GM23338 (cell line): ENCODE measurements at regions not wholly inside any gene's neighbourhood (a gene's known extent, or its start where the extent isn't known, plus 50 kb on each side); places are given as distances from the start of the nearest gene placed in this dataset.

ENCODE experiments used
- ATAC-seq: fragments of 200-7000 bp; cut with Tn5 transposase; 3 replicates; pipeline ENCODE4 v1.9.1; 2020
- DNase-seq: peaks from one replicate; pipeline ENCODE4 v3.0.0-alpha.2; 2015; ENCODE audit warnings: low spot score
- H2AFZ ChIP-seq: fragments of 200-600 bp; sonication (generic); 2 replicates; pipeline ENCODE4 v1.8.0; 2016; ENCODE audit warnings: antibody characterized with exemption, mild to moderate bottlenecking, moderate library complexity
- H3F3A ChIP-seq: fragments of 200-600 bp; sonication (generic); replicated peaks from 2 replicates; pipeline ENCODE4 v1.8.0; 2017; ENCODE audit warnings: antibody characterized with exemption, mixed run types, low read depth
- H3K27ac ChIP-seq: fragments of 200-600 bp; sonication (generic); 2 replicates; pipeline ENCODE4 v1.6.1; 2016; ENCODE audit warnings: low read depth
- H3K27me3 ChIP-seq: fragments of 200-600 bp; sonication (generic); 2 replicates; pipeline ENCODE4 v1.8.0; 2016; ENCODE audit warnings: mild to moderate bottlenecking, mixed run types, moderate library complexity; ENCODE audit not compliant: insufficient read depth
- H3K36me3 ChIP-seq: fragments of 200-600 bp; sonication (generic); 2 replicates; pipeline ENCODE4 v1.8.0; 2016; ENCODE audit warnings: mild to moderate bottlenecking; ENCODE audit not compliant: insufficient read depth
- H3K4me1 ChIP-seq: fragments of 200-600 bp; sonication (generic); 2 replicates; pipeline ENCODE4 v1.8.0; 2016; ENCODE audit warnings: mild to moderate bottlenecking, moderate library complexity; ENCODE audit not compliant: insufficient read depth
- H3K4me2 ChIP-seq: fragments of 200-600 bp; sonication (generic); 2 replicates; pipeline ENCODE4 v1.7.1; 2017; ENCODE audit warnings: mixed run types
- H3K4me3 ChIP-seq: fragments of 200-600 bp; sonication (generic); 2 replicates; pipeline ENCODE4 v1.6.1; 2016; ENCODE audit warnings: mixed run types
- H3K79me2 ChIP-seq: fragments of 200-600 bp; sonication (generic); replicated peaks from 2 replicates; pipeline ENCODE4 v1.8.0; 2017; ENCODE audit warnings: mild to moderate bottlenecking; ENCODE audit not compliant: insufficient read depth
- H3K9me2 ChIP-seq: fragments of 200-600 bp; sonication (generic); 2 replicates; pipeline ENCODE4 v1.8.0; 2017; ENCODE audit not compliant: insufficient read depth
- H4K20me1 ChIP-seq: fragments of 200-600 bp; sonication (generic); replicated peaks from 2 replicates; pipeline ENCODE4 v1.8.0; 2017; ENCODE audit warnings: mild to moderate bottlenecking; ENCODE audit not compliant: insufficient read depth
- H3K27ac Mint-ChIP-seq: 2 replicates; pipeline ENCODE4 v1.8.0; 2020; ENCODE audit warnings: inconsistent platforms, mild to moderate bottlenecking, moderate library complexity, mixed read lengths
- H3K27me3 Mint-ChIP-seq: 3 replicates; pipeline ENCODE4 v1.8.0; 2022; ENCODE audit warnings: low read depth, mild to moderate bottlenecking, moderate library complexity, mixed read lengths, inconsistent platforms; ENCODE audit not compliant: insufficient read depth, poor library complexity
- H3K36me3 Mint-ChIP-seq: 3 replicates; pipeline ENCODE4 v1.8.0; 2021; ENCODE audit warnings: low read depth, mild to moderate bottlenecking, inconsistent platforms, moderate library complexity, mixed read lengths
- H3K4me1 Mint-ChIP-seq: 3 replicates; pipeline ENCODE4 v1.8.0; 2020; ENCODE audit warnings: mild to moderate bottlenecking, inconsistent platforms, mixed read lengths
- H3K4me3 Mint-ChIP-seq: 3 replicates; pipeline ENCODE4 v1.8.0; 2021; ENCODE audit warnings: moderate library complexity, mild to moderate bottlenecking, inconsistent platforms, mixed read lengths
- H3K9me3 Mint-ChIP-seq: 3 replicates; pipeline ENCODE4 v1.8.0; 2020; ENCODE audit warnings: moderate library complexity, mild to moderate bottlenecking, inconsistent platforms, mixed read lengths
- CTCF ChIP-seq, 2 experiments: fragments of 200-600 bp in 1 of 2; sonication (generic) in 1 of 2; conservative IDR thresholded peaks; 2 replicates each; pipeline versions ENCODE4 v1.5.1 to v1.6.1; 2016 to 2017; ENCODE audit warnings: antibody characterized with exemption in 2 of 2, low read depth in 2 of 2, mild to moderate bottlenecking in 2 of 2, moderate library complexity in 1 of 2
- ETS1 ChIP-seq: IDR thresholded peaks from 2 replicates; pipeline ENCODE4 v1.6.1; 2016; ENCODE audit warnings: antibody characterized with exemption
- EZH2 ChIP-seq: fragments of 200-600 bp; sonication (generic); IDR thresholded peaks from one replicate; pipeline ENCODE4 v1.8.0; 2017; ENCODE audit warnings: antibody characterized with exemption, mild to moderate bottlenecking, low read depth; ENCODE audit not compliant: unreplicated experiment
- EZH2phosphoT487 ChIP-seq: fragments of 200-600 bp; sonication (generic); IDR thresholded peaks from one replicate; pipeline ENCODE4 v1.8.1; 2018; ENCODE audit warnings: antibody characterized with exemption; ENCODE audit not compliant: unreplicated experiment
- JUNB ChIP-seq: IDR thresholded peaks from one replicate; pipeline ENCODE4 v1.6.1; 2016; ENCODE audit warnings: antibody characterized with exemption; ENCODE audit not compliant: unreplicated experiment
- NANOG ChIP-seq: IDR thresholded peaks from 2 replicates; pipeline ENCODE4 v1.6.1; 2016; ENCODE audit warnings: antibody characterized with exemption, borderline replicate concordance
- POLR2AphosphoS5 ChIP-seq: IDR thresholded peaks from 2 replicates; pipeline ENCODE4 v1.6.1; 2016; ENCODE audit warnings: antibody characterized with exemption, low read depth
- REST ChIP-seq: IDR thresholded peaks from one replicate; pipeline ENCODE4 v1.6.1; 2018; ENCODE audit warnings: antibody characterized with exemption; ENCODE audit not compliant: unreplicated experiment
- ZNF331 ChIP-seq: fragments of 250-450 bp; sonication (Bioruptor Pico); IDR thresholded peaks from 2 replicates; pipeline ENCODE4 v1.5.0; 2020; ENCODE audit warnings: low read depth, mild to moderate bottlenecking, moderate library complexity

GRCh38 chr10:4279655-4280054, 494.6 kb upstream of the KLF6 start (continued):
- no peak for TF ChIP-seq CTCF (conservative IDR thresholded peaks at IDR 0.05; ENCODE audit: low read depth in 2 of 2)
- no peak for TF ChIP-seq EZH2
- TF ChIP-seq POLR2AphosphoS5: no peak
- TF ChIP-seq NANOG: no peak

GRCh38 chr10:4278186-4278585, 493.2 kb upstream of the KLF6 start:
- H3K79me2 ChIP-seq: no peaks in the 10 kb centered on the region
- H4K20me1 ChIP-seq: no peaks in the 10 kb centered on the region
- no peaks in the 10 kb centered on the region for H3K27me3 ChIP-seq
- no peak overlapping the region for H2AFZ ChIP-seq
- H3K4me2 ChIP-seq: no peak overlapping the region
- no peaks in the 10 kb centered on the region for H3K4me1 ChIP-seq
- TF ChIP-seq CTCF (conservative IDR thresholded peaks at IDR 0.05; ENCODE audit: low read depth in 2 of 2): no peak
- no peak for TF ChIP-seq EZH2phosphoT487
- no peak for TF ChIP-seq NANOG
- TF ChIP-seq JUNB: no peak
- no peak for TF ChIP-seq EZH2
- TF ChIP-seq POLR2AphosphoS5: no peak
- no peak for TF ChIP-seq REST
- TF ChIP-seq ZNF331 (CRISPR knock-in tag): no peak
- no peak for TF ChIP-seq ETS1
- peaks cover 12% of the 10 kb centered on the region; the same call in 2 of the 3 replicates for H3K9me3 Mint-ChIP-seq
- H3K27ac Mint-ChIP-seq: no peak overlapping the region
- H3K9me2 ChIP-seq: peaks cover 6% of the 10 kb centered on the region; the same call in 1 of the 2 replicates
- no peak overlapping the region for H3K4me3 ChIP-seq
- no peaks in the 10 kb centered on the region for H3F3A ChIP-seq
- H3K36me3 Mint-ChIP-seq: no peaks in the 10 kb centered on the region; the same call in 2 of the 3 replicates
- H3K4me3 Mint-ChIP-seq: no peak overlapping the region
- H3K27ac ChIP-seq: no peak overlapping the region
- H3K4me1 Mint-ChIP-seq: peaks cover 14% of the 10 kb centered on the region
- DNase-seq: no peak
- no peaks in the 10 kb centered on the region for H3K36me3 ChIP-seq
- H3K27me3 Mint-ChIP-seq: peaks cover 3% of the 10 kb centered on the region
- no peak for ATAC-seq
